HG02852 (cell line): ENCODE measurements at regions not wholly inside any gene's neighbourhood (a gene's known extent, or its start where the extent isn't known, plus 50 kb on each side); places are given as distances from the start of the nearest gene placed in this dataset.
"Not testable (repeated sequence)": the region's sequence is repeated elsewhere in the genome, so short reads cannot be mapped to it uniquely, and the experiment has no call there.

ENCODE experiments used
- ATAC-seq: cut with Tn5 transposase; IDR thresholded peaks from one replicate; pipeline ENCODE4 v1.9.1; 2021; ENCODE audit warnings: mild to moderate bottlenecking, moderate library complexity; ENCODE audit not compliant: unreplicated experiment

DNA sequence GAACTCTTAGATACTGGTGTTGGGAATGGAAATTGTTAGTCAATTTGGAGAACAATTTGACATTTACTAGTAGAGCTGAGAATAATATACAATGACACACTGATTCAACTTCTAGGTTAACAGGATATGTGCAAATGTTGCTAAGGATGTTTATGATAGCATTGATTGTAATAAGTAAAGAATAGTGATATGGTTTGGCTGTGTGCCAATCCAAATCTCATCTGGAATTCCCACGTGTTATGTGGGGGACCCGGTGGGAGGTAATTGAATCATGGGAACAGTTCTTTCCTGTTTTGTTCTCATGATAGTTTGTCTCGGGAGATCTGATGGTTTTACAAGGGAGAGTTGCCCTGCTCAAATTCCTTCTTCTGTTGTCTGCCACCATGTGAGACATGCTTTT is 302.4 kb upstream of the TMPRSS15 start:
- no peak for ATAC-seq

GRCh38 chr21:18711662-18712061 is 308.1 kb upstream of the TMPRSS15 start:
- no peak for ATAC-seq

- no peak for ATAC-seq
Measured at GRCh38 chr21:18715606-18716005, 312.0 kb upstream of the TMPRSS15 start.

DNA sequence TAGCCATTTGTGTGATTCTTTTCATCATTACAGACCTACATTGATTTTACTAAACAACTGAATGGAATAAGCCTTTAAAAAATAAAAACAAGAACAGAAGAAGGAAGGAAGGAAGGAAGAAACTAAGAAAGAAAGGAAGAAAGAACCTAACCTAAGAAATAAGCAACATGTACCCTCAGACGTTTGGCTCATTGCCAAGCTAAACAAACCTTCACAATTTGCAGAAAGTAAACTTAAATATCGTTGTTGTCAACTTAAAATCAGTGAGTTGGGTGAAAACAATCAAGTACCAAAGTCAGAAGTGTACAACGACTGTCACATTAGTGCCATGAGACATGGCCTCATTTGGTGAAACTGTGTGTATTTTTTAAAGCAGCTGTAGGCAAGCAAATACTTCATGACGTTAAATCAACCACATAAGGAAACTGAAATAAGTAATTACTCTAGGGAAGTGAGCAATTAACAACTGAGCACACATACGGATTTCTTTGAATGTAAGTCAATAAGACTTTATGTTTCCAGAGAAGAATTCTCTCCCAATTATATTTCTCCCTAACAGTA is 313.1 kb upstream of the TMPRSS15 start:
- ATAC-seq = no peak

- no peak for ATAC-seq
Measured at GRCh38 chr21:18722193-18722592, 318.6 kb upstream of the TMPRSS15 start.

DNA sequence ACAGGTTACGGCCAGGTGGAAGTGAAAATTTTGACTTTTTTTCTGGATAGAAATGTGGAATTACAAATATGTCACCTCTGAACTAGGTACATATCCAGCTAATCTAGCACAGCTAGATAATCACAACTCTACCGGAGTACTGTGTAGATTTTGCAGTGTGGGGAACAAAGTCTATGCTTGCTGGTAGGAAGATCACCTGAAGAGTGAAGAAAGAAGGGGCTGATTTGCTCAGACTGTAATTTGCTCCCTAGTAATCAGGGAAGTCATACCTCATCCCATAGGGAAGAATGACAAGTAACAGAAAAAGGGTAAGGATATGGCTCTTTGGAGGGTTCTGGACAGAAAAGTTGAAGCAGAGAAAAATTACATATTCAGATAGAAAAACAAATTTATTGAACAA is 319.6 kb upstream of the TMPRSS15 start:
- ATAC-seq = no peak

DNA sequence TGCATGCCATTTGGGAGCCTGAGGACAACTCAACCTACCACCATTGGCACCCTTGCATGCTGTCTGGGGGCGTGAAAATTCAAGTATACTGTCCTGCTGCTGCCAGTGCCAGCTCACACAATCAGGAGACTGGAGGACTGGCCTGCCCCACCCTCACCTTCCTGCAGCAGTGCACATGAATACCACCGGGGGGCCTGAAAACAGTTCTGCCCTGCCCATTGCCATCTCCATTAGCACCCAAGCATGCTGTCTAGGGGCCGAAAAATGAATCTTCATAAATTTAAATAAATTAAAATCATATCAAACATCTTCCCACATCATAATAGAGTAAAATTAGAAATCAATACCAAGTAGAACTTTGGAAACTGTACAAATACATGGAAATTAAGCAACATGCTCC is 322.1 kb upstream of the TMPRSS15 start:
- no peak for ATAC-seq

GRCh38 chr21:18741954-18742353 is 338.4 kb upstream of the TMPRSS15 start:
- ATAC-seq = no peak

GRCh38 chr21:18743531-18743930 is 339.9 kb upstream of the TMPRSS15 start:
- no peak for ATAC-seq

- no peak for ATAC-seq
Measured at GRCh38 chr21:18744840-18745239, 341.3 kb upstream of the TMPRSS15 start.

DNA sequence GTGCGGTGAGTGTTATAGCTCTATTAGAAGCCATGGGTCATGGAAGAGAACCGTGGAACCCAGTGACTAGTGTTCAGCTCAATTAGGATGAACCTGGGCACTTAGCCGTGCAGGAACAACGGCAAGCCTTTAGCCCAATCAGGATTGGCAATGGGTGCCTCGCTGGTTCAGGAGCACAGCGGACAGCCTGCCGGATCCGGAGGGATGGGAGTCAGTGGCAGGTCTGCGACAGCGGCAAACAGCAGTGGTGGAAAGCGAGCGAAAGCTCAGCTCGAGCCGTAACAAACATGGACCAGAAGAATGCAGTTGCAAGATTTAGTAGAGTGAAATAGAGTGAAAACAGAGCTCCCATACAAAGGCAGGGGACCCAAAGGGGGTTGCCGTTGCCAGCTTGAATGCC is 349.3 kb upstream of the TMPRSS15 start:
- not testable (repeated sequence) for ATAC-seq

DNA sequence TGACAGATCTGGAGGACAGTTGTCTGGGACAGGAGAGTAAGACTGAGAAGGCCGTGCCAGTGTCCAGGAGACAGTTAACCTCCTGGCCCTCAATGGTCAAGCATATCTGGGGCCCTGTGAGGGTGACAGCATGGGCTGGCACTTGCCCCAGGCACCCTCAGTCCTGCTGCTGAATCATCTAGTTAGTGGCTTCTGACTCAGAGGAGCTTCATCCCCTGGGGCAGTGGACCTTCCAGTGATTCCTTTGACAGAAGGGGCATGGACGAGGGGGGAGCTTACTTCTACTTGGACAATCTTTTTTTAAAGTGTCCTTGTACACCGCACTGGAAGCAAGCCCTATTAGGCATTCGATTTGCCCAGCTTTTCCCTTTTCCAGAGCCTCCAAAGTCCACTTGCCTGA is 352.7 kb upstream of the TMPRSS15 start:
- ATAC-seq = not testable (repeated sequence)

DNA sequence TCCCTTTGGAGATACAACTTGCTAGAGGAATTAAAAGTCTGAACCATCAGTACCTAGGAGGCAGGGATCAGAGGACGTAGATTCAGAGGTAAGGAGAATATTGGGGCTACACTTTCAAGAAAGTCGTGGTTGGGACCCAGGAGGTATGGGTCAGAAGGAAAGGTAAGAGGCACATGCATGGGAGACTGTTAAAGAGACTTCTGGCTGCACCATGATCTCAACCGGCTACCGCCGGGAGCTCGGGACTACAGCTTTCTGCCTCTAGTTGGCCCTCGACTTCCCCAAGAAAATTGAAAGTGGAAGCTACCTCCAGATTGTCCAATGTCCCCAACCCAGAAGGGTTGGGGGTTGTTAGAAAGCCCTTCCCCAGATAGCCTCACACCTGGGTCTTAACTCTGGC is 355.7 kb upstream of the TMPRSS15 start:
- no peak for ATAC-seq

DNA sequence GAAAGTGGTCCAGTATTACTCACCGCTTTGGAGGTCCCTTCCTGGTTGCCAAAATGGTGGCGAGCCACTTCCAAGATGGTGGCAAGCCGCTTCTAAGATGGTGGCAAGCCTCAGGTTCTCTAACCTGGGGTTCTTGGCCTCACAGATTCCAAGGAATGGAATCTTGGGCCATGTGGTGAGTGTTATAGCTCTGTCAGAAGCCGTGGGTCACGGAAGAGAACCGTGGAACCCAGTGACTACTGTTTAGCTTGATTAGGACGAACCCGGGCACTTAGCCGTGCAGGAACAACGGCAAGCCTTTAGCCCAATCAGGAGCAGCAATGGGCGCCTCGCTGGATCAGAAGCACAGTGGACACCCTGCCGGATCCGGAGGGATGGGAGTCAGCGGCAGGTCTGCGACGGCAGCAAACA is 356.2 kb upstream of the TMPRSS15 start:
- ATAC-seq = no peak

GRCh38 chr21:18760247-18760646 is 356.7 kb upstream of the TMPRSS15 start:
- no peak for ATAC-seq

DNA sequence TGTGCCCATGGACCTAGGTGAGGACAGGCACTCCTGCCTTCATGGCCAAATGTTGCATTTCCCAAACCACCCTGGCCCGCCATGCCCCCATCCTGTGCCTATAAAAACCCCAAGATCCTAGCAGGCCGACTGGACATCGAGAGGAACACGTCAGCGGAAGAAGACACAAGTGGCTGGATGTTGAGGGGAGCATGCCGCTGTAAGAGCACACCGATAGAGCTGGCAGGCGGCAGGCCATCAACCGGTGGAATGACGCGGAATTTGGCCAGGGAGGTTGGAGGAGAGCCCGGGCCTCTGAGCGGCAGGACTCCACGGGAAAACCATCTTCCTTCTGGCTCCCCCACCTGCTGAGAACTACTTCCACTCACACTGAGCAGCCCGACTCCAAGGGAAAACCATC is 361.1 kb upstream of the TMPRSS15 start:
- ATAC-seq = no peak

DNA sequence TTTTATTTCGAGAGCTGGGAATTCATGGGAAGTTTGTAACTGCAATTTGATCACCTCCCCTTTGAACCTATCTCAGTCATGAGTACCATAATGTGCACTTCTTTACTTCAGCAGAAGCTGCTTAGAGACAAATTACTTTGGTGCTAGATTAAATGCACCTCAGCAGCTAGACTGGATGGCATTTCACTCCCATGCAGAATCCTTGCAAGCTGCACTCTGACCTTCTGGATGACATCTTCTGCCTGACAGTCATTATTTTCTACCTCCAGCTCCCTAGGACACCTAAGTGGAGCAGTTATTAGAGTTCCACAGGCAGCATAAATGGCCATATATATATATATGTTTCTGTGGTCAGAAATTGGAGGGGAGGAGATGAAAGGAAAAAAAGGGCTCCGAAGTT is 366.0 kb upstream of the TMPRSS15 start:
- no peak for ATAC-seq

DNA sequence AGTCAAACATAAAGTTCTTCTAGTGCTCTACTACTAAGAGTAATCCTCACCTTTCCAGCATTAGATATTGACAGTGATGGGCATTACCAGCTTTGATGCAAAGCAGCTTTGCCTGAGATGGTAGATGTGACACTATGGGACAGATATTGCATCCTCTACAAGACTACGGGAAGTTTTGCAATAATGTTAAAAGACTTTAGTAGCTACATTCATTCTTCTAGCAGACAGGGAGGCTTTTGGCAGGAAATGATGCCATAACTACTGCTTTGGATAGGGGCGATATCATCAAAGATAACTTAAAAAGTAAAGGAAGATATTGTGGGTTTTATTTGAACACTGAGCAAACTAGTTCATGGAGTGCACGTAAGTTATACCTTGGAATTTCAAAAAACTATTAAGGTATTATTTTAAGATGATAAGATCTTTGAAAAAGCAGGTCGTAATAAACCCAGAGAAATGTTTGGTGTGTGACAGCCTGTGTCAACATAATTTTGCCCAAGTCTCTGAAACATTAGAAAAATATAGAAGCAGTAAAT is 368.3 kb upstream of the TMPRSS15 start:
- no peak for ATAC-seq

DNA sequence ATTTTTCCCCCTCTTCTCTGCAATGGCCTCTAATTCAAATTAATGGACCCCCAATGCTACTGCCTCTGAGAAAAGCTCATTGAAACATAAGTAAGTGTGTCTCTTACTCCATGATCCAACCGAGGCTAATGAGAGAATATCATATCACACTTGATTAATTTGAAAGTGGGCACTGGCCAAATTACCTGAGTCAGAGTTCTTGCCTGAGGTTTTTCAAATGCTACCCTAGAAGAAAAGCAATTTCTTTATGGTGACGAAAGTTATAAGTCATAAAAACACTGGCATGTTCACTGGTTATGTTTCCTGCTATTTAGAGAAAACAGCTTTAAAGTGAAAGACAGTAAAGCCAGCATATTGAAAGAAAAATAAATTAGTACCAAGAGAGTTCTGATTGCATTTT is 368.8 kb upstream of the TMPRSS15 start:
- ATAC-seq = no peak

DNA sequence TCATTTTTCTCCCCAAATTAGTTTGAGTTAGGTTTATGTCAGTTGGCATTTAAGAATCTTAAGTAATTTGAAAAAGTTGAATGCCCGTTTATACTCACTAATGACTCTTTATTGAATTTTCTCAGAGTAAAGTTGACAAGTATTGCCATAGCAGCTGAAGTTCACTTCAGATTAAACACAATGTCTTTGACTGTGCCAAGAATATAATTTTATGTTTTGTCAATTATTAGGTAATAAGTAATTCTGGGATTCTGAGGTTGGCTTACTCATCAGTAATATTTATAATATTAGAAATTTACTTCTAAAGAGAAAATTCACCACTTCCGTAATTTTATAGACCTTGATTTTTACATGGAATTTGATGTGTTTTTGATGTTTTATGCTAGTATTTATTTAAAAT is 369.3 kb upstream of the TMPRSS15 start:
- no peak for ATAC-seq

DNA sequence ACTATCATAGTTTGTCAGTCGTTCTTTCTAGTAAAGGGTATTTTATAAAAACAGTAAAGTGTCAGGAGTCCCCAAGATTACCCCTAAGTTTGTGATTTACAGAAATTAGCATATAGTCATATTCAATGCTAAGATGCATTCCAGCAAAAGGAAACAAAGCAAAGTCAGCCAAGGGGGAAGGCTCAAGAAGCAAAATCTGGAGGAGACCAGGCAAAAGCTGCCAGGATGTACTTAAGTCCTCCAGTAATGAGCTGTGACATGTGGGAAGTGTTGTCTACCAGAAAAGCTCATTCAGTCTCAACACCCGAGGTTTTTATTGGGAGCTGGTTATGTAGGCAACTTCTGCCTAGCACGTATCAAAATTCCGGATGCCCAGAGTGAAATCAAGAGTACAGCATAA is 373.4 kb upstream of the TMPRSS15 start:
- ATAC-seq = no peak

- ATAC-seq = no peak
Measured at GRCh38 chr21:18782721-18783120, 379.1 kb upstream of the TMPRSS15 start.

DNA sequence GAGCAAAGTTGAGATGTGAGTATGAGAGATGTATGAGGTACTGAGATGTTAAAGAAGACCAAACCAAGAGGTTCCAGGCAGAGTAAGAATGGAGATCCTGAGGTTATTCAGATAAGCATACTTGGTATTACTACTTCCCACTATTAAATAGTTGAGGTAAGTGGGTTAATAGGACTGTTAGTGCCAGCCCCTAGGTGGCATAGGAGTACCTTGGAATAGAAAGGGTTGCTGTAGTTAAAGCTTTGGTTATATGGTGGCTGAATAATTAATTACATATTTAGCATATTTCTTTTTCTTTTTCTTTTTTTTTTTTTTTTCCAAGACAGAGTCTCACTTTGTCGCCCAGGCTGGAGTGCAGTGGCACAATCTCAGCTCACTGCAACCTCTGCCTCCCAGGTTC is 397.9 kb upstream of the TMPRSS15 start:
- ATAC-seq = no peak
